Testis (tissue), 2 donors: ENCODE measurements at regions not wholly inside any gene's neighbourhood (a gene's known extent, or its start where the extent isn't known, plus 50 kb on each side); places are given as distances from the start of the nearest gene placed in this dataset.

ENCODE experiments used
- DNase-seq: peaks from one replicate; pipeline ENCODE4 v3.0.0-alpha.2; 2019
- H3K27ac ChIP-seq, 2 donors: fragments of 200-600 bp; sonication (generic); one replicate each; pipeline ENCODE4 v1.5.1; 2019
- H3K27me3 ChIP-seq: fragments of 200-600 bp; sonication (generic); one replicate; pipeline ENCODE4 v1.5.1; 2019
- H3K36me3 ChIP-seq: fragments of 200-600 bp; sonication (generic); one replicate; pipeline ENCODE4 v1.5.1; 2017; ENCODE audit warnings: low read depth; ENCODE audit errors: missing control alignments
- H3K4me1 ChIP-seq: fragments of 200-600 bp; sonication (generic); one replicate; pipeline ENCODE4 v1.5.1; 2019
- H3K4me3 ChIP-seq, 2 donors: fragments of 200-600 bp; sonication (generic); one replicate each; pipeline ENCODE4 v1.5.1; 2017 to 2019
- H3K9me3 ChIP-seq: fragments of 200-600 bp; sonication (generic); one replicate; pipeline ENCODE4 v1.5.1; 2017
- POLR2A ChIP-seq: fragments of 450-650 bp; IDR thresholded peaks from one replicate; pipeline ENCODE4 v1.6.1; 2017; ENCODE audit warnings: antibody characterized with exemption, mild to moderate bottlenecking, moderate library complexity
- whole genome bisulfite sequencing, 2 donors: methylation state at CpG; one replicate each; pipeline ENCODE4 v1.1.5; 2018; 5-methylcytosine and 5-hydroxymethylcytosine counted together
- intact Hi-C: fragments of 100-400 bp; cut with DNase I; formaldehyde crosslinking; loops from one replicate; pipeline ENCODE4 v1.15.1; 2023; ENCODE audit warnings: low total_unique reads
- TF ChIP-seq, protein P1 (sequence below), 3 experiments: fragments of 450-650 bp in 2 of 3; fragments of 200-600 bp in 1 of 3; sonication (generic) in 1 of 3; IDR thresholded peaks; one replicate each; pipeline ENCODE4 v1.5.1; 2016 to 2019; ENCODE audit warnings: antibody characterized with exemption in 3 of 3, mild to moderate bottlenecking in 2 of 3, moderate library complexity in 1 of 3

DNA sequence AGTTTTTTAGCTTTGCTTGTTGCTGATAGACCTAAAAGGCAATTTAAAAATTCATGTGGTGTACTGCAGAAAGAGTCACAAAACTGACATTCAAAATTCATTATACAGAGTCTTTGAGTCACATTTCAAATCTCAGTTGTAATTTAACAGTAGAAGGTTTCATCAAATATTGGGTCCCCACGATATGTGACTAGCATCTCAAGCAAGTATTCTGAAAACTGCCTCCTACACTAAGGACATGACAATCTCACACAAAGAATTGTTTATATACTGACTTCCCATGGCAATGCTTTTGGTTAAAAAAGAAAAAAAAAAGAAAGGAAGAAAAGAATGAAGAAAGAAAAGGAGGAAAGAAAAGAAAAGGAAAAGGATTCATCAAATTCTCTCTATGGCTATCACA is 62.1 kb upstream of the CTSO start:
- H3K4me1 ChIP-seq, result no peaks in the 10 kb centered on the region
- H3K4me3 ChIP-seq, result no peak overlapping the region
- DNase-seq, result no peak
- H3K9me3 ChIP-seq, result no peaks in the 10 kb centered on the region
- 81 to 86% methylated on average over 1 of the region's 1 CpG for WGBS, 2 donors
- no peaks in the 10 kb centered on the region for H3K27me3 ChIP-seq
- TF ChIP-seq, protein P1, sequence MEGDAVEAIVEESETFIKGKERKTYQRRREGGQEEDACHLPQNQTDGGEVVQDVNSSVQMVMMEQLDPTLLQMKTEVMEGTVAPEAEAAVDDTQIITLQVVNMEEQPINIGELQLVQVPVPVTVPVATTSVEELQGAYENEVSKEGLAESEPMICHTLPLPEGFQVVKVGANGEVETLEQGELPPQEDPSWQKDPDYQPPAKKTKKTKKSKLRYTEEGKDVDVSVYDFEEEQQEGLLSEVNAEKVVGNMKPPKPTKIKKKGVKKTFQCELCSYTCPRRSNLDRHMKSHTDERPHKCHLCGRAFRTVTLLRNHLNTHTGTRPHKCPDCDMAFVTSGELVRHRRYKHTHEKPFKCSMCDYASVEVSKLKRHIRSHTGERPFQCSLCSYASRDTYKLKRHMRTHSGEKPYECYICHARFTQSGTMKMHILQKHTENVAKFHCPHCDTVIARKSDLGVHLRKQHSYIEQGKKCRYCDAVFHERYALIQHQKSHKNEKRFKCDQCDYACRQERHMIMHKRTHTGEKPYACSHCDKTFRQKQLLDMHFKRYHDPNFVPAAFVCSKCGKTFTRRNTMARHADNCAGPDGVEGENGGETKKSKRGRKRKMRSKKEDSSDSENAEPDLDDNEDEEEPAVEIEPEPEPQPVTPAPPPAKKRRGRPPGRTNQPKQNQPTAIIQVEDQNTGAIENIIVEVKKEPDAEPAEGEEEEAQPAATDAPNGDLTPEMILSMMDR (IDR thresholded peaks at IDR 0.05), result no peak
- no peak for TF ChIP-seq POLR2A
- H3K36me3 ChIP-seq, result no peaks in the 10 kb centered on the region
- H3K27ac ChIP-seq, result no peak overlapping the region
- intact Hi-C loops, result no loop called here

DNA sequence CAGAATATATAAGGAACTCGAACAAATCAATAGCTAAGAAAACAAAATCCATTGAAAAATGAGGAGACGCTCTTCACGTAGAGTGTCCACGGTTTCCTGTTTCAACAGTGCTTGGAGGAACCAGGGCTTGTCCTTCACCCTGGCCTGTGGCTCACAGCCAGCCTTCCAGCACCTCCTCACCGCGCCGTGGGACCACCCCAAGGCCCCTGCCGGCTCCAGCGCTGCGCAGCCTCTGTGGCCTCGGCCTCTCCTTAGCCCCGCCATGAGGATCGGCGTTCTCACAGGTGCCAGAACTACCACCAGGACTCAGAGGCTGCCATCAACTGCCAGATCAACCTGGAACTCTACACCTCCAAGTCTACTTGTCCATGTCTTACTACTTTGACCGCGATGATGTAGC is 52.5 kb upstream of the CTSO start:
- H3K27ac ChIP-seq, result no peak overlapping the region
- no peak for TF ChIP-seq POLR2A
- TF ChIP-seq, protein P1 (IDR thresholded peaks at IDR 0.05), result no peak
- no peak for DNase-seq
- H3K9me3 ChIP-seq, result no peaks in the 10 kb centered on the region
- no peaks in the 10 kb centered on the region for H3K4me1 ChIP-seq
- 63 to 78% methylated on average over 11 to 16 of the region's 16 CpGs for WGBS, 2 donors
- intact Hi-C loops, result no loop called here
- no peaks in the 10 kb centered on the region for H3K27me3 ChIP-seq
- H3K4me3 ChIP-seq, result no peak overlapping the region
- no peaks in the 10 kb centered on the region for H3K36me3 ChIP-seq
